ENCODE measurements at regions not wholly inside any gene's neighbourhood (a gene's known extent, or its start where the extent isn't known, plus 50 kb on each side); places are given as distances from the start of the nearest gene placed in this dataset.
"Not testable (repeated sequence)": the region's sequence is repeated elsewhere in the genome, so short reads cannot be mapped to it uniquely, and the experiment has no call there.

- DNase-seq, result no peak
Observed at GRCh38 chr14:85912141-85912540, 382.2 kb downstream of the FLRT2 start.

- DNase-seq, result no peak
Observed at GRCh38 chr14:85911044-85911443, 381.1 kb downstream of the FLRT2 start.

- no peak for DNase-seq
Observed at GRCh38 chr14:85909581-85909980, 379.6 kb downstream of the FLRT2 start.

- no peak for DNase-seq
Observed at GRCh38 chr14:85907536-85907935, 377.6 kb downstream of the FLRT2 start.

- DNase-seq, result no peak
Observed at GRCh38 chr14:85897808-85898207, 367.9 kb downstream of the FLRT2 start.

- DNase-seq, result no peak
Observed at GRCh38 chr14:85895603-85896002, 365.7 kb downstream of the FLRT2 start.

GRCh38 chr14:85892251-85892650 lies 362.3 kb downstream of the FLRT2 start:
- no peak for DNase-seq

- no peak for DNase-seq
Observed at GRCh38 chr14:85883966-85884365, 354.0 kb downstream of the FLRT2 start.

- no peak for DNase-seq
Observed at GRCh38 chr14:85883101-85883500, 353.2 kb downstream of the FLRT2 start.

- DNase-seq, result no peak
Observed at GRCh38 chr14:85881935-85882334, 352.0 kb downstream of the FLRT2 start.

GRCh38 chr14:85878874-85879273 lies 348.9 kb downstream of the FLRT2 start:
- DNase-seq, result no peak

- peak; percentile 49 for DNase-seq
Observed at GRCh38 chr14:85873006-85873405, 343.1 kb downstream of the FLRT2 start.

- DNase-seq, result no peak
Observed at GRCh38 chr14:85867450-85867849, 337.5 kb downstream of the FLRT2 start.

- no peak for DNase-seq
Observed at GRCh38 chr14:85865701-85866100, 335.8 kb downstream of the FLRT2 start.

- no peak for DNase-seq
Observed at GRCh38 chr14:85858634-85859033, 328.7 kb downstream of the FLRT2 start.

- DNase-seq, result no peak
Observed at GRCh38 chr14:85856430-85856829, 326.5 kb downstream of the FLRT2 start.

GRCh38 chr14:85853996-85854526 lies 324.1 kb downstream of the FLRT2 start:
- DNase-seq, result no peak

GRCh38 chr14:85852906-85853305 lies 323.0 kb downstream of the FLRT2 start:
- DNase-seq, result no peak

- DNase-seq, result not testable (repeated sequence)
Observed at GRCh38 chr14:85852123-85852522, 322.2 kb downstream of the FLRT2 start.

GRCh38 chr14:85830549-85830948 lies 300.6 kb downstream of the FLRT2 start:
- not testable (repeated sequence) for DNase-seq

- DNase-seq, result not testable (repeated sequence)
Observed at GRCh38 chr14:85829601-85830000, 299.7 kb downstream of the FLRT2 start.

- peak; percentile 30 for DNase-seq
Observed at GRCh38 chr14:85824526-85824925, 294.6 kb downstream of the FLRT2 start.

- DNase-seq, result no peak
Observed at GRCh38 chr14:85822236-85822635, 292.3 kb downstream of the FLRT2 start.

- DNase-seq, result no peak
Observed at GRCh38 chr14:85817430-85817829, 287.5 kb downstream of the FLRT2 start.

- no peak for DNase-seq
Observed at GRCh38 chr14:85813040-85813439, 283.1 kb downstream of the FLRT2 start.

- DNase-seq, result no peak
Observed at GRCh38 chr14:85811340-85811739, 281.4 kb downstream of the FLRT2 start.

Measured in DMS79 (cell line).